ENCODE measurements at regions not wholly inside any gene's neighbourhood (a gene's known extent, or its start where the extent isn't known, plus 50 kb on each side); places are given as distances from the start of the nearest gene placed in this dataset.
"Not testable (repeated sequence)": the region's sequence is repeated elsewhere in the genome, so short reads cannot be mapped to it uniquely, and the experiment has no call there.

DNA sequence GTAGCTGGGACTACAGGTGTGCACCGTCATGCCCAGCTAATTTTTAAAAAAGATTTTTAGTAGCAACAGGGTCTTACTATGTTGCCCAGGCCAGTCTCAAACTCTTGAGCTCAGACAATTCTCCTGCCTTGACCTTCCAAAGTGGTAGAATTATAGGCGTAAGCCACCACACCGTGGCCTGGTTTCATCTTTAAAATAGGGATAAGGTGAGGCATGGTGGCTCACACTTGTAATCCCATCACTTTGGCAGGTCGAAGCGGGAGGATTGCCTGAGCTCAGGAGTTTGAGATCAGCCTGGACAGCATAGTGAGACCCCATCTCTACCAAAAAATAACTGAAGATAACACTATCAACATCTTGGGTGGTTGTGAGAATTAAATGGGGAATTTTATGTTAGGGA, 84.6 kb upstream of the SPDYE9 start:
- H3K27me3 ChIP-seq (ENCODE audit: control insufficient read depth in 1 of 2, insufficient read depth in 2 of 2, low read length in 2 of 2); in situ Hi-C loops (cut with HindIII; ENCODE audit: extremely low pct_ligation_motif_present, low pct_unique_long_range_greater_than_20kb); intact Hi-C loops (cut with micrococcal nuclease; ENCODE audit: unreplicated experiment); POLR2A ChIA-PET; DNase-seq (ENCODE audit: low spot score); H2AFZ ChIP-seq (ENCODE audit: low read length); FAIRE-seq; H3K9me3 ChIP-seq (ENCODE audit: low read length); H3K9ac ChIP-seq (ENCODE audit: insufficient read depth, low read depth, low read length); H3K36me3 ChIP-seq (replicated peaks in 1 of 2; ENCODE audit: control insufficient read depth in 1 of 2, insufficient read depth in 2 of 2, low read length in 2 of 2); H3K4me2 ChIP-seq (ENCODE audit: low read depth, low read length); H3K4me1 ChIP-seq (ENCODE audit: insufficient read depth, low read length); CTCF ChIA-PET (ENCODE audit: low intra/inter-chr PET ratio, low total read pairs); ATAC-seq; H3K27ac ChIP-seq (ENCODE audit: extremely low read length, insufficient read depth, low read length); H3K4me3 ChIP-seq (replicated peaks in 1 of 3; ENCODE audit: insufficient read depth in 1 of 3, low read depth in 2 of 3, low read length in 3 of 3); H4K20me1 ChIP-seq (ENCODE audit: insufficient read depth, low read length); H3K79me2 ChIP-seq (ENCODE audit: insufficient read depth, low read length): not testable (repeated sequence)
- TSS peak; percentile 35 for BruUV-seq (replicated peaks)
- WGBS (ENCODE audit: low lambda C conversion rate), result over 99% methylated on average over 4 of the region's 5 CpGs

DNA sequence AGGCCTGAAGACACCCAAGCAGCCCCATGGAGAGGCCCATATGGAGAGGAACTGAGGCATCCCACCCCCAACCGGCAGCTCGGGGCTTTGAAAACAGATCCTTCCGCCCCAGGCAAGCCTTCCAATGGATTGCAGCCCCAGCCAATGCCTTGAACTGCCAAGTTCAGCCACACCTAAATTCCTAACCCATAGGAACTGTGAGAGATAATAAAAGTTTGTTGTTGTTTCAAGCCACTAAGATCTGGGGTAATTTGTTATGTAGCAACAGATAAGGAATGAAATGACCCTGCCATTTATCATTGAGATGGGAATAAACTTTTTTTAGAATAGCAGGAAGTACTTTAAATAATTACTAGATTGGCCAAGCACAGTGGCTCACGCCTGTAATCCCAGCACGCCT, 80.3 kb upstream of the SPDYE9 start:
- intact Hi-C loops (cut with micrococcal nuclease; ENCODE audit: unreplicated experiment); H3K4me1 ChIP-seq (ENCODE audit: insufficient read depth, low read length); H4K20me1 ChIP-seq (ENCODE audit: insufficient read depth, low read length); H3K36me3 ChIP-seq (replicated peaks in 1 of 2; ENCODE audit: control insufficient read depth in 1 of 2, insufficient read depth in 2 of 2, low read length in 2 of 2); H3K9ac ChIP-seq (ENCODE audit: insufficient read depth, low read depth, low read length); H3K4me2 ChIP-seq (ENCODE audit: low read depth, low read length); H2AFZ ChIP-seq (ENCODE audit: low read length); POLR2A ChIA-PET; DNase-seq (ENCODE audit: low spot score); in situ Hi-C loops (cut with HindIII; ENCODE audit: extremely low pct_ligation_motif_present, low pct_unique_long_range_greater_than_20kb); FAIRE-seq; H3K27ac ChIP-seq (ENCODE audit: extremely low read length, insufficient read depth, low read length); H3K27me3 ChIP-seq (ENCODE audit: control insufficient read depth in 1 of 2, insufficient read depth in 2 of 2, low read length in 2 of 2); BruUV-seq (replicated peaks); H3K9me3 ChIP-seq (ENCODE audit: low read length); ATAC-seq; H3K4me3 ChIP-seq (replicated peaks in 1 of 3; ENCODE audit: insufficient read depth in 1 of 3, low read depth in 2 of 3, low read length in 3 of 3); CTCF ChIA-PET (ENCODE audit: low intra/inter-chr PET ratio, low total read pairs); H3K79me2 ChIP-seq (ENCODE audit: insufficient read depth, low read length): not testable (repeated sequence)
- no CpG with 5 or more reads among the region's 5 CpGs for WGBS (ENCODE audit: low lambda C conversion rate)

DNA sequence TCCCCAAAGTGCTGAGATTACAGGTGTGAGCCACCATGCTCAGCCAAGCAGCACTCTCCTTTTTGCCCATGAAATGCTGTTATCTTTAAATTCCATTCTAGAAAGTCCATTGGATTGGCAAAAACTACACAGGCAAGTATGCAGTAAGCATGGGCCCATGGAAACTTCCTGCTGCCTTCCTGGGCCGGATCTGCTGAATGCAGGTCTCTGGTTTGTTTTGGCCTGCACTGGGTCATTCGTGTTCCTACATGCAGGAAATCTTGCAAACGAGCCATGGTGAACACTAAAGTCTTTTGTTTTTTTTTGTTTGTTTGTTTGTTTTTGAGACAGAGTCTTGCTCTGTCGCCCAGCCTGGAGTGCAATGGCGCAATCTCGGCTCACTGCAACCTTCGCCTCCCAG, 76.8 kb upstream of the SPDYE9 start:
- FAIRE-seq; DNase-seq (ENCODE audit: low spot score); in situ Hi-C loops (cut with HindIII; ENCODE audit: extremely low pct_ligation_motif_present, low pct_unique_long_range_greater_than_20kb); H2AFZ ChIP-seq (ENCODE audit: low read length); H4K20me1 ChIP-seq (ENCODE audit: insufficient read depth, low read length); H3K27ac ChIP-seq (ENCODE audit: extremely low read length, insufficient read depth, low read length); intact Hi-C loops (cut with micrococcal nuclease; ENCODE audit: unreplicated experiment); H3K27me3 ChIP-seq (ENCODE audit: control insufficient read depth in 1 of 2, insufficient read depth in 2 of 2, low read length in 2 of 2); H3K4me2 ChIP-seq (ENCODE audit: low read depth, low read length); H3K4me1 ChIP-seq (ENCODE audit: insufficient read depth, low read length); H3K79me2 ChIP-seq (ENCODE audit: insufficient read depth, low read length); CTCF ChIA-PET (ENCODE audit: low intra/inter-chr PET ratio, low total read pairs); BruUV-seq (replicated peaks); POLR2A ChIA-PET; H3K4me3 ChIP-seq (replicated peaks in 1 of 3; ENCODE audit: insufficient read depth in 1 of 3, low read depth in 2 of 3, low read length in 3 of 3); H3K9me3 ChIP-seq (ENCODE audit: low read length); H3K36me3 ChIP-seq (replicated peaks in 1 of 2; ENCODE audit: control insufficient read depth in 1 of 2, insufficient read depth in 2 of 2, low read length in 2 of 2); H3K9ac ChIP-seq (ENCODE audit: insufficient read depth, low read depth, low read length): not testable (repeated sequence)
- WGBS (ENCODE audit: low lambda C conversion rate), result 82% methylated on average over 2 of the region's 7 CpGs
- ATAC-seq, result peak; percentile 69

DNA sequence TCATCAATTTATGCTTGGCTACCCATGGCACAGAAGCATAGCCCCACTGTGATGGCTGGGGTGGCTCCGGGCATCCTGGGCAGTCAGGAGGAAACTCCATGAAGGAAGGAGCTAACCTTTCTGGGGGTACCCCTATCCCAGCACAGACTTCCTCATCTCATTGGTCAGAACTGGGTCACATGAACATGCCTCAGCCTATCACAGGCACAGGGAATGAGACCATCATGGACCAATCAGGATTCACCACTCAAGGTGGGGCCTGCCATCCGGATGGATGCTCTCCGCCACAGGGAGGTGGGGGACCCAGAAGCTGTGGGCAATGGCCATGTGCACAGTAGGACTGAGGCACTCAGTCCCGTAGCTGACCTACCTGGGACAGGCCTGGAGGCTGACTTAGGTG, 75.9 kb upstream of the SPDYE9 start:
- POLR2A ChIA-PET; H3K4me1 ChIP-seq (ENCODE audit: insufficient read depth, low read length); H3K9me3 ChIP-seq (ENCODE audit: low read length); H3K27me3 ChIP-seq (ENCODE audit: control insufficient read depth in 1 of 2, insufficient read depth in 2 of 2, low read length in 2 of 2); BruUV-seq (replicated peaks); intact Hi-C loops (cut with micrococcal nuclease; ENCODE audit: unreplicated experiment); H3K4me3 ChIP-seq (replicated peaks in 1 of 3; ENCODE audit: insufficient read depth in 1 of 3, low read depth in 2 of 3, low read length in 3 of 3); H2AFZ ChIP-seq (ENCODE audit: low read length); FAIRE-seq; H4K20me1 ChIP-seq (ENCODE audit: insufficient read depth, low read length); in situ Hi-C loops (cut with HindIII; ENCODE audit: extremely low pct_ligation_motif_present, low pct_unique_long_range_greater_than_20kb); H3K79me2 ChIP-seq (ENCODE audit: insufficient read depth, low read length); H3K27ac ChIP-seq (ENCODE audit: extremely low read length, insufficient read depth, low read length); H3K9ac ChIP-seq (ENCODE audit: insufficient read depth, low read depth, low read length); H3K4me2 ChIP-seq (ENCODE audit: low read depth, low read length); CTCF ChIA-PET (ENCODE audit: low intra/inter-chr PET ratio, low total read pairs); DNase-seq (ENCODE audit: low spot score); H3K36me3 ChIP-seq (replicated peaks in 1 of 2; ENCODE audit: control insufficient read depth in 1 of 2, insufficient read depth in 2 of 2, low read length in 2 of 2); ATAC-seq: not testable (repeated sequence)
- WGBS (ENCODE audit: low lambda C conversion rate), result no CpG with 5 or more reads among the region's 4 CpGs

Data from HepG2 (cell line).